ENCODE measurements at regions not wholly inside any gene's neighbourhood (a gene's known extent, or its start where the extent isn't known, plus 50 kb on each side); places are given as distances from the start of the nearest gene placed in this dataset.

DNA sequence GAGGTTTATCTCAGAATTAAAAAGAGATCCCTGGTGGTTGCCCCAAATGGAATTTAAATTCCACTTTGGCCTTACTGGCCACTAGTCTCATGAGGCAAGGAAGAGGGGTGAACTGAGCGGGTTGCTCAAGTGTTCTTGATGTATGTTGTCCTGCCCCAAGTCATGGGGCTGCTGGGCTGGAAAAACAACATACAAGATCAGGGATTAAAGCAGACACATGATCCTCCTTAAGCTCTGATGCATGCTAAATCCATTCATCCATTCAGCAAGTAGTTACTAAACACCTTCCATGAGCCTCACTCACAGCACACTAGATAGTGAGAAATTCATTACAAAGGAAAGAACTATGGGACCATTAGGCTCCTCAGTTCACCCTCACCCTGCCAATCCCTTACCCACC lies 196.3 kb downstream of the MREG start:
- no peak for DNase-seq (ENCODE audit: low read depth in 1 of 2, low spot score in 1 of 2)
- TF ChIP-seq JUND (IDR thresholded peaks at IDR 0.05; ENCODE audit: low read depth) = no peak
- in situ Hi-C loops (cut with HindIII; ENCODE audit: low pct_unique_long_range_greater_than_20kb, low sequenced_read_pairs) = no loop called here

- no peak for TF ChIP-seq JUND (IDR thresholded peaks at IDR 0.05; ENCODE audit: low read depth)
- no peak for DNase-seq (ENCODE audit: low read depth in 1 of 2, low spot score in 1 of 2)
- in situ Hi-C loops (cut with HindIII; ENCODE audit: low pct_unique_long_range_greater_than_20kb, low sequenced_read_pairs) = no loop called here
Observed at GRCh38 chr2:215816424-215816823, 196.9 kb downstream of the MREG start.

DNA sequence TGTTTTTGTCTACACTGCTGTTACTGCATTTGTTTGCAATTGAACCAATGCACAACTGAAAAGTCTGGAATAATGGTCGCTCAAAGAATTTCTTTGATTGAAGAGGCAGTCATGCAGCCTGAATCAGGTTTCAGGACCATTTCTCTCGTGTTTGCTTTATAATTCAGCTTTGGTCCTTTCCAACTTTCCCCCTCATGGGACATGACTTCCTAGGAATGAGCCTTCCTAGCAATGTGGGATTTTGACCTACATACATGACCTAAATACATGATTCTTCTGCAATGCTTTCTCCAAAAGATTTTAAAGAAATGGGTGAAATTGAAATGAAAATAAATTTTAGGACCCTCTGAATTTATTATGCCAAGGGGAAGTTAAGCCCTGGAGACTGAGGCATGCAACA lies 197.4 kb downstream of the MREG start:
- TF ChIP-seq JUND (IDR thresholded peaks at IDR 0.05; ENCODE audit: low read depth) = no peak
- no peak for DNase-seq (ENCODE audit: low read depth in 1 of 2, low spot score in 1 of 2)
- in situ Hi-C loops (cut with HindIII; ENCODE audit: low pct_unique_long_range_greater_than_20kb, low sequenced_read_pairs) = no loop called here

DNA sequence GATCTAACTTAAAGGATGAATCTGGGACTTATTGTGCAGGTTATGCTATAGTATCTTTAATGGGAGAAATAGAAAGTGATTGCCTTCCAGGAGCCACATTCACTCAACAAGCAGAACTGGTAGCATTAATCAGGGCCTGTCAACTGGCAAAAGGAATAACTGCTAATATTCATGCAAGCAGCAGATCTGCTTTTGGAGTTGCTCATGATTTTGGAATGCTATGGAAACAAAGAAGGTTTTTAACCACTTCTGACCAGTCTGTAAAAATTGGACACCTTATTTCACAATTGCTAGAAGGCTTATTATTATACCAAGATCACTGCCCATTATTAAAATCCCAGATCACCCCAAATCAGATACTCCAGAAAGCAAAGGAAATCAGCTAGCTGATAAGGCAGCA lies 200.4 kb downstream of the MREG start:
- TF ChIP-seq JUND (IDR thresholded peaks at IDR 0.05; ENCODE audit: low read depth) = no peak
- DNase-seq (ENCODE audit: low read depth in 1 of 2, low spot score in 1 of 2) = no peak
- in situ Hi-C loops (cut with HindIII; ENCODE audit: low pct_unique_long_range_greater_than_20kb, low sequenced_read_pairs) = no loop called here

GRCh38 chr2:215811409-215812345 lies 201.7 kb downstream of the MREG start:
- DNase-seq (ENCODE audit: low read depth in 1 of 2, low spot score in 1 of 2) = no peak

GRCh38 chr2:215811003-215811402 lies 202.3 kb downstream of the MREG start:
- TF ChIP-seq JUND (IDR thresholded peaks at IDR 0.05; ENCODE audit: low read depth) = no peak
- in situ Hi-C loops (cut with HindIII; ENCODE audit: low pct_unique_long_range_greater_than_20kb, low sequenced_read_pairs) = no loop called here
- DNase-seq (ENCODE audit: low read depth in 1 of 2, low spot score in 1 of 2) = no peak

More at GRCh38 chr2:215811409-215812345, 201.7 kb downstream of the MREG start:
- no peak for TF ChIP-seq JUND (IDR thresholded peaks at IDR 0.05; ENCODE audit: low read depth)
- in situ Hi-C loops (cut with HindIII; ENCODE audit: low pct_unique_long_range_greater_than_20kb, low sequenced_read_pairs) = no loop called here

DNA sequence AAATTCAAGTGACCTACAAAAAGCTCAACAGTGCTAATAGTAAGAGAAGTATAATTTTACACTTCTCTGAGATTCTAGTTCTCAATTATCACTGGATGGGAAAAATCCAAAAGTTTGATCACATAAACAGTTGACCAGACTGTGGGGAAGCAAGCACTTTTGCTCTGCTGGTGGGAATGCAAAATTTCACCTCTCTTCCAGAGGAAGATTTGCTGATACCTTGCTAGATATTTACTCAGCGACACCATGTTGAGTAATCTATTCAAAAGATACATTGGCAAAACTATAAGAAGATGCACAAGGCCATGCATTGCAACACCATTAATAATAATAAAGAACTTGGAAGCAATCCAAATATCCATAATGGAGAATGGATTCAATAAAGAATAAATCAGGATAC lies 204.4 kb downstream of the MREG start:
- DNase-seq (ENCODE audit: low read depth in 1 of 2, low spot score in 1 of 2) = no peak
- no peak for TF ChIP-seq JUND (IDR thresholded peaks at IDR 0.05; ENCODE audit: low read depth)
- in situ Hi-C loops (cut with HindIII; ENCODE audit: low pct_unique_long_range_greater_than_20kb, low sequenced_read_pairs) = no loop called here

DNA sequence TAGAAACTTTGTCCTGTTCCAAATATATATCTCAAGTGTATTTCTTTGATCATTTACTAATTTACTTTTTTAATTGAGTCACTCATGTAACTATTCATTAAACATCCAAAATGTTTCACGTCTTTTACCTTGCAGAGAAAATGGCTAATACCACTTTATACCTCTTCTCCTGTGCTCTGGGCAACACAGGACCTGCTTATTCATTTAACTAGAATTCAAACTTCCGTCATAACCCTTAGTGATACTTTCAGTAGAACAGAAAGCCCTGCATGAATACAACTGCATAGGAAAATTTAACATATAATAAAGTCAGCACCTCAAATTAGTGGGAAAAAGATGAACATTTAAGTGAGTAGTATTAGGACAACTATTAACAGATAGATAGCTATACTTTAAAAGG lies 205.2 kb downstream of the MREG start:
- DNase-seq (ENCODE audit: low read depth in 1 of 2, low spot score in 1 of 2) = no peak
- in situ Hi-C loops (cut with HindIII; ENCODE audit: low pct_unique_long_range_greater_than_20kb, low sequenced_read_pairs) = no loop called here
- no peak for TF ChIP-seq JUND (IDR thresholded peaks at IDR 0.05; ENCODE audit: low read depth)

- in situ Hi-C loops (cut with HindIII; ENCODE audit: low pct_unique_long_range_greater_than_20kb, low sequenced_read_pairs) = no loop called here
- DNase-seq (ENCODE audit: low read depth in 1 of 2, low spot score in 1 of 2) = no peak
- TF ChIP-seq JUND (IDR thresholded peaks at IDR 0.05; ENCODE audit: low read depth) = no peak
Observed at GRCh38 chr2:215805493-215805892, 207.9 kb downstream of the MREG start.

DNA sequence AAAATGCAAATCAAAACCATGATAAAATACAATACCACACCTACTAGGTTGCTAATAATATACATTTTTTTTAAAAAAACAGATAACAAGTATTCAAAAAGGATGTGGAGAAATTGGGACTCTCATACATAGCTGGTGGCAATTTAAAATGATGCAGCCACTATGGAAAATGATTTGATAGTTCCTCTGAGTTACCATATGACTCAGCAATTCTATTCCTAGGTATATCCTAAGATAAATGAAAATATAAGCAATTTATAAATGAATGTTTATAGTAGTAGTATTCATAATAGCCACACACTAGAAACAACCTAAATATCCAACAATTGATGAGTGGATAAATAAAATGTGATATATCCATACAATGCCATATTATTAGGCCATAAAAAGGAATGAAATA lies 210.2 kb downstream of the MREG start:
- TF ChIP-seq JUND (IDR thresholded peaks at IDR 0.05; ENCODE audit: low read depth) = no peak
- in situ Hi-C loops (cut with HindIII; ENCODE audit: low pct_unique_long_range_greater_than_20kb, low sequenced_read_pairs) = no loop called here
- DNase-seq (ENCODE audit: low read depth in 1 of 2, low spot score in 1 of 2) = no peak

- in situ Hi-C loops (cut with HindIII; ENCODE audit: low pct_unique_long_range_greater_than_20kb, low sequenced_read_pairs) = no loop called here
Observed at GRCh38 chr2:215799194-215799593, 214.2 kb downstream of the MREG start.

GRCh38 chr2:215797676-215798075 lies 215.7 kb downstream of the MREG start:
- in situ Hi-C loops (cut with HindIII; ENCODE audit: low pct_unique_long_range_greater_than_20kb, low sequenced_read_pairs) = no loop called here
- no peak for DNase-seq (ENCODE audit: low read depth in 1 of 2, low spot score in 1 of 2)
- TF ChIP-seq JUND (IDR thresholded peaks at IDR 0.05; ENCODE audit: low read depth) = no peak

More at GRCh38 chr2:215799194-215799593, 214.2 kb downstream of the MREG start:
- no peak for DNase-seq (ENCODE audit: low read depth in 1 of 2, low spot score in 1 of 2)
- no peak for TF ChIP-seq JUND (IDR thresholded peaks at IDR 0.05; ENCODE audit: low read depth)

- in situ Hi-C loops (cut with HindIII; ENCODE audit: low pct_unique_long_range_greater_than_20kb, low sequenced_read_pairs) = no loop called here
- no peak for DNase-seq (ENCODE audit: low read depth in 1 of 2, low spot score in 1 of 2)
- TF ChIP-seq JUND (IDR thresholded peaks at IDR 0.05; ENCODE audit: low read depth) = no peak
Observed at GRCh38 chr2:215796140-215796855, 217.1 kb downstream of the MREG start.

Data from T47D (cell line).